OCI-LY7 (cell line): ENCODE measurements at regions not wholly inside any gene's neighbourhood (a gene's known extent, or its start where the extent isn't known, plus 50 kb on each side); places are given as distances from the start of the nearest gene placed in this dataset.

Source experiments
- BruUV-seq: library from RNA; stranded (reverse); fragments of 400-500 nt; replicated peaks from 2 replicates; lab custom pipeline; 2021; lab: Mats Ljungman, UMichigan
- CTCF ChIA-PET: fragments of 300-600 bp; sonication (Branson Sonifier 250); formaldehyde crosslinking; loops from one replicate; lab custom pipeline; 2022; ENCODE audit warnings: antibody characterized with exemption; ENCODE audit not compliant: unreplicated experiment; lab: Charles Lee
- POLR2A ChIA-PET: fragments of 300-600 bp; sonication (Branson Sonifier 250); formaldehyde crosslinking; loops from one replicate; lab custom pipeline; 2022; ENCODE audit warnings: antibody characterized with exemption; lab: Charles Lee
- DNase-seq: peaks from one replicate; pipeline ENCODE4 v3.0.0-alpha.2; 2015; ENCODE audit warnings: low spot score
- H2AFZ ChIP-seq: fragments of 200-600 bp; sonication (generic), shearing (Covaris generic); 2 replicates; pipeline ENCODE4 v1.6.1; 2014; ENCODE audit warnings: mild to moderate bottlenecking, antibody characterized with exemption, low read length, moderate library complexity
- H3K27ac ChIP-seq: fragments of 200-600 bp; sonication (generic); 2 replicates; pipeline ENCODE4 v1.5.1; 2014; ENCODE audit warnings: mixed run types, low read depth, mild to moderate bottlenecking, moderate library complexity, low read length, inconsistent platforms; ENCODE audit not compliant: poor library complexity, severe bottlenecking
- H3K36me3 ChIP-seq: fragments of 200-600 bp; sonication (generic); 2 replicates; pipeline ENCODE4 v1.6.1; 2014; ENCODE audit warnings: mild to moderate bottlenecking, antibody characterized with exemption, low read length, moderate library complexity, mixed read lengths; ENCODE audit not compliant: insufficient read depth
- H3K4me1 ChIP-seq: fragments of 200-600 bp; sonication (generic); 2 replicates; pipeline ENCODE4 v1.5.1; 2014; ENCODE audit warnings: mild to moderate bottlenecking, low read length; ENCODE audit not compliant: insufficient read depth, poor library complexity, severe bottlenecking
- H3K4me2 ChIP-seq: fragments of 200-600 bp; sonication (generic); 2 replicates; pipeline ENCODE4 v1.6.1; 2014; ENCODE audit warnings: mild to moderate bottlenecking, low read length
- H3K4me3 ChIP-seq: fragments of 200-600 bp; sonication (generic); 2 replicates; pipeline ENCODE4 v1.5.1; 2014; ENCODE audit warnings: mild to moderate bottlenecking, low read depth, low read length; ENCODE audit not compliant: poor library complexity, severe bottlenecking
- H3K79me2 ChIP-seq: fragments of 200-600 bp; sonication (generic); 2 replicates; pipeline ENCODE4 v1.6.1; 2016; ENCODE audit warnings: low read depth, mild to moderate bottlenecking, low read length, moderate library complexity, mixed read lengths; ENCODE audit not compliant: insufficient read depth
- H3K9me2 ChIP-seq: fragments of 200-600 bp; sonication (generic); 2 replicates; pipeline ENCODE4 v1.6.1; 2016; ENCODE audit warnings: mild to moderate bottlenecking, low read length, mixed read lengths; ENCODE audit not compliant: insufficient read depth
- H3K9me3 ChIP-seq: fragments of 200-600 bp; sonication (generic); 2 replicates; pipeline ENCODE4 v1.6.1; 2014; ENCODE audit warnings: mild to moderate bottlenecking, mixed run types, low read length, mixed read lengths
- H4K20me1 ChIP-seq: fragments of 200-600 bp; sonication (generic); 2 replicates; pipeline ENCODE4 v1.6.1; 2014; ENCODE audit warnings: mild to moderate bottlenecking, antibody characterized with exemption, low read length, moderate library complexity, mixed read lengths; ENCODE audit not compliant: insufficient read depth
- EZH2phosphoT487 ChIP-seq: fragments of 200-600 bp; sonication (generic); IDR thresholded peaks from 2 replicates; pipeline ENCODE4 v1.6.1; 2018; ENCODE audit warnings: low read depth, borderline replicate concordance, mild to moderate bottlenecking, mixed run types, antibody characterized with exemption, low read length, moderate library complexity, mixed read lengths
- intact Hi-C: fragments of 100-400 bp; cut with micrococcal nuclease; formaldehyde crosslinking; loops from one replicate; pipeline ENCODE4 v1.10.0; 2022; ENCODE audit not compliant: unreplicated experiment
- TF ChIP-seq, protein P1 (sequence below): fragments of 200-600 bp; sonication (generic); conservative IDR thresholded peaks from 2 replicates; pipeline ENCODE4 v1.5.1; 2014; ENCODE audit warnings: mild to moderate bottlenecking, antibody characterized with exemption, low read length, moderate library complexity, mixed read lengths

DNA sequence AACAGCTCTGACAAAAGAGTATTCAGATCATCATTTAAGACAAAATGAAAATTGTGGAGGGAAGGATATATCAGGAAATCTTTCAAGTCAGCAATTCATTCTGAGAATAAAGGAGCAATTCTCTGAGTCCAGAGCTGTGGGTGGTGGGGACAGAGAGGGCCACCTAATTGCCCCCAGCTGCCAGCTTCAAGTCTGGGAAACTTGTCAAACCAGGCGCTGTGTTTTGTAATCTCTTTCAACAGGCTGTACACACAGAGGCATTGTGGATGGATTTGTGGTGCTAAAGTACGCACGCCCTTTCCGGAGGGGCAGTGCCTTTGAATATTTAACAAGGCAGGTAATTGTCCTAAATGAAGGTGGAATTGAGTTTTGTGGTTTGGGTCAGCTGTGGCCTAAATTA, 591.1 kb upstream of the BOD1L1 start:
- no peak for TF ChIP-seq EZH2phosphoT487
- TF ChIP-seq, protein P1, sequence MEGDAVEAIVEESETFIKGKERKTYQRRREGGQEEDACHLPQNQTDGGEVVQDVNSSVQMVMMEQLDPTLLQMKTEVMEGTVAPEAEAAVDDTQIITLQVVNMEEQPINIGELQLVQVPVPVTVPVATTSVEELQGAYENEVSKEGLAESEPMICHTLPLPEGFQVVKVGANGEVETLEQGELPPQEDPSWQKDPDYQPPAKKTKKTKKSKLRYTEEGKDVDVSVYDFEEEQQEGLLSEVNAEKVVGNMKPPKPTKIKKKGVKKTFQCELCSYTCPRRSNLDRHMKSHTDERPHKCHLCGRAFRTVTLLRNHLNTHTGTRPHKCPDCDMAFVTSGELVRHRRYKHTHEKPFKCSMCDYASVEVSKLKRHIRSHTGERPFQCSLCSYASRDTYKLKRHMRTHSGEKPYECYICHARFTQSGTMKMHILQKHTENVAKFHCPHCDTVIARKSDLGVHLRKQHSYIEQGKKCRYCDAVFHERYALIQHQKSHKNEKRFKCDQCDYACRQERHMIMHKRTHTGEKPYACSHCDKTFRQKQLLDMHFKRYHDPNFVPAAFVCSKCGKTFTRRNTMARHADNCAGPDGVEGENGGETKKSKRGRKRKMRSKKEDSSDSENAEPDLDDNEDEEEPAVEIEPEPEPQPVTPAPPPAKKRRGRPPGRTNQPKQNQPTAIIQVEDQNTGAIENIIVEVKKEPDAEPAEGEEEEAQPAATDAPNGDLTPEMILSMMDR: no peak
- Histone ChIP-seq H3K4me1 (no peaks in the 10 kb centered on the region), H3K27ac (no peak overlapping the region), H3K9me3 (no peaks in the 10 kb centered on the region), H2AFZ (no peak overlapping the region), H3K79me2 (no peaks in the 10 kb centered on the region), H3K4me3 (no peak overlapping the region), H3K9me2 (no peaks in the 10 kb centered on the region), H4K20me1 (no peaks in the 10 kb centered on the region), H3K4me2 (no peak overlapping the region), H3K36me3 (no peaks in the 10 kb centered on the region)
- CTCF ChIA-PET: no interaction called here
- no peak for DNase-seq
- POLR2A ChIA-PET: interaction anchor here (0.9 kb wide), 1 partner anchor 650 kb away, joined by 3 read pairs; no protein-coding TSS in a partner anchor
- BruUV-seq: no TSS peak
- intact Hi-C loops: no loop called here

- Histone ChIP-seq H3K27ac (no peak overlapping the region), H3K4me2 (no peak overlapping the region), H3K9me3 (no peaks in the 10 kb centered on the region), H3K4me1 (no peaks in the 10 kb centered on the region), H2AFZ (no peak overlapping the region), H4K20me1 (no peaks in the 10 kb centered on the region), H3K4me3 (no peak overlapping the region), H3K36me3 (no peaks in the 10 kb centered on the region), H3K9me2 (no peaks in the 10 kb centered on the region), H3K79me2 (no peaks in the 10 kb centered on the region)
- intact Hi-C loops: no loop called here
- DNase-seq: no peak
- no TSS peak for BruUV-seq
- ChIA-PET CTCF (no interaction called here), POLR2A (interaction anchor here (0.6 kb wide), 1 partner anchor 509 kb away, joined by 4 read pairs; no protein-coding TSS in a partner anchor)
- TF ChIP-seq, protein P1: no peak
- no peak for TF ChIP-seq EZH2phosphoT487
These were observed 593.7 kb upstream of the BOD1L1 start for GRCh38 chr4:14221176-14221575.

GRCh38 chr4:14222377-14223029, 595.0 kb upstream of the BOD1L1 start:
- Histone ChIP-seq H3K4me3 (no peak overlapping the region), H3K4me2 (no peak overlapping the region), H3K36me3 (no peaks in the 10 kb centered on the region), H3K27ac (no peak overlapping the region), H3K9me2 (no peaks in the 10 kb centered on the region), H3K9me3 (no peaks in the 10 kb centered on the region), H4K20me1 (no peaks in the 10 kb centered on the region), H2AFZ (no peak overlapping the region), H3K4me1 (no peaks in the 10 kb centered on the region), H3K79me2 (no peaks in the 10 kb centered on the region)
- intact Hi-C loops: no loop called here
- DNase-seq: no peak
- BruUV-seq: no TSS peak
- POLR2A ChIA-PET: no interaction called here
- CTCF ChIA-PET: no interaction called here
- TF ChIP-seq, protein P1: no peak
- TF ChIP-seq EZH2phosphoT487: no peak
